ENCODE measurements at regions not wholly inside any gene's neighbourhood (a gene's known extent, or its start where the extent isn't known, plus 50 kb on each side); places are given as distances from the start of the nearest gene placed in this dataset.

DNA sequence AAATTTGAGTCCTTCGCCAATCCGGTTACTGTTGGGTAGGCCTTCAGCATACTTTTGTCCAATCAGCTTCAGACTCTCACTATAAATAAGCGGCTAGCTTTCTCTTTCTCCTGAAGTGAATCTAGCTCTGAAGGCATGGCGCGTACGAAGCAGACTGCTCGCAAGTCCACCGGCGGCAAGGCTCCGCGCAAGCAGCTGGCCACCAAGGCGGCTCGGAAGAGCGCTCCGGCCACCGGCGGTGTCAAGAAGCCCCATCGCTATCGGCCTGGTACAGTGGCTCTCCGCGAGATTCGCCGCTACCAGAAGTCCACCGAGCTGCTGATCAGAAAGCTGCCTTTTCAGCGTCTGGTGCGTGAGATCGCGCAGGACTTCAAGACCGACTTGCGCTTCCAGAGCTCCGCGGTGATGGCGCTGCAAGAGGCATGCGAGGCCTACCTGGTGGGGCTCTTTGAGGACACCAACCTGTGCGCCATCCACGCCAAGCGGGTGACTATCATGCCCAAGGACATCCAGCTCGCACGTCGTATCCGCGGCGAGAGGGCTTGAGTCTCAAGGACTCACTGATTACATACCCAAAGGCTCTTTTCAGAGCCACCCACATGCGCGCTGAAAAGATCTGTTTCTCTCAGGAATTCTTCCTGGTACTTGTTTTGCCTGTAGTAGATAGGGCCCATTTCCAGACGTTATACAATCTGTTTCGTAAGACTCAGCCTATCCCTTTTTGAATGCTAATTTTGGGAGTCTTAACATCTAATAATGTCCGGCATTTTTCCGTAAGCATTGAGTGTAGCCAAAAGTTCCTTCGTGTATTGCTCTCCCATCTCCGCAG lies 102.0 kb downstream of the OR2B2 start:
- peak overlapping the region; percentile 50 for H3K18ac ChIP-seq (ENCODE audit: low read depth, low read length)
- peak overlapping the region; percentile 58 for H3K4me3 ChIP-seq (ENCODE audit: insufficient read depth, low read depth, low read length)
- intact Hi-C loops (cut with micrococcal nuclease) (loop anchor here (5.0 kb wide), 1 partner anchor 663 kb away; a partner anchor contains a TSS), in situ Hi-C loops (cut with MboI; ENCODE audit: low sequenced_read_pairs) (loop anchor here (5.0 to 25.0 kb wide), 4 partner anchors 82 to 1775 kb away; a partner anchor contains a TSS), dilution Hi-C loops (cut with HindIII; ENCODE audit: low sequenced_read_pairs, unreplicated experiment) (no loop called here)
- H2BK20ac ChIP-seq (ENCODE audit: low read depth, low read length) = no peak overlapping the region
- H3K9me3 ChIP-seq (ENCODE audit: control insufficient read depth, insufficient read depth, low read length) = no peaks in the 10 kb centered on the region
- peak overlapping the region; percentile 95 for H3K4me2 ChIP-seq (ENCODE audit: low read depth, low read length)
- H3K56ac ChIP-seq (ENCODE audit: extremely low read depth, insufficient read depth, low read length) = peak overlapping the region; percentile 74; the same call in 1 of the 2 replicates
- peak overlapping the region; percentile 40 for H3K23ac ChIP-seq (ENCODE audit: low read depth, low read length)
- no peak overlapping the region for H2BK120ac ChIP-seq (ENCODE audit: low read depth, low read length)
- peaks cover 4% of the 10 kb centered on the region; the same call in 1 of the 2 replicates for H3K9me1 ChIP-seq (ENCODE audit: insufficient read depth, low read length)
- no peak overlapping the region for H2AK5ac ChIP-seq (ENCODE audit: low read depth, low read length)
- no peaks in the 10 kb centered on the region for H3K27me3 ChIP-seq (ENCODE audit: control insufficient read depth, insufficient read depth, low read length)
- TF ChIP-seq, protein P1, sequence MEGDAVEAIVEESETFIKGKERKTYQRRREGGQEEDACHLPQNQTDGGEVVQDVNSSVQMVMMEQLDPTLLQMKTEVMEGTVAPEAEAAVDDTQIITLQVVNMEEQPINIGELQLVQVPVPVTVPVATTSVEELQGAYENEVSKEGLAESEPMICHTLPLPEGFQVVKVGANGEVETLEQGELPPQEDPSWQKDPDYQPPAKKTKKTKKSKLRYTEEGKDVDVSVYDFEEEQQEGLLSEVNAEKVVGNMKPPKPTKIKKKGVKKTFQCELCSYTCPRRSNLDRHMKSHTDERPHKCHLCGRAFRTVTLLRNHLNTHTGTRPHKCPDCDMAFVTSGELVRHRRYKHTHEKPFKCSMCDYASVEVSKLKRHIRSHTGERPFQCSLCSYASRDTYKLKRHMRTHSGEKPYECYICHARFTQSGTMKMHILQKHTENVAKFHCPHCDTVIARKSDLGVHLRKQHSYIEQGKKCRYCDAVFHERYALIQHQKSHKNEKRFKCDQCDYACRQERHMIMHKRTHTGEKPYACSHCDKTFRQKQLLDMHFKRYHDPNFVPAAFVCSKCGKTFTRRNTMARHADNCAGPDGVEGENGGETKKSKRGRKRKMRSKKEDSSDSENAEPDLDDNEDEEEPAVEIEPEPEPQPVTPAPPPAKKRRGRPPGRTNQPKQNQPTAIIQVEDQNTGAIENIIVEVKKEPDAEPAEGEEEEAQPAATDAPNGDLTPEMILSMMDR (conservative IDR thresholded peaks at IDR 0.05; ENCODE audit: low read depth, low read length) = 0 out of 2 replicates have a peak, but pooled peaks have one; percentile 16
- peak; percentile 99 for TF ChIP-seq POLR2A (IDR thresholded peaks at IDR 0.05; ENCODE audit: low read depth, low read length)
- peak; percentile 8; the same call in 1 of the 2 replicates for TF ChIP-seq RFX5 (IDR thresholded peaks at IDR 0.05; ENCODE audit: low read depth, low read length)
- TF ChIP-seq CEBPB (IDR thresholded peaks at IDR 0.05; ENCODE audit: low read depth, low read length) = peak; percentile 23; the same call in 1 of the 2 replicates
- no peak for TF ChIP-seq BHLHE40 (IDR thresholded peaks at IDR 0.05; ENCODE audit: low read depth, low read length)
- ATAC-seq (ENCODE audit: low read depth) (peak; percentile 52), DNase-seq (peak; percentile 98)
- H3K27ac ChIP-seq (ENCODE audit: insufficient read depth, low read length) = peak overlapping the region; percentile 87
- H4K5ac ChIP-seq (ENCODE audit: low read depth, low read length) = peak overlapping the region; percentile 29
- H2AFZ ChIP-seq (replicated peaks; ENCODE audit: low read length, poor library complexity) = peak overlapping the region; percentile 87
- H2BK5ac ChIP-seq (ENCODE audit: low read depth, low read length, poor library complexity, severe bottlenecking) = peak overlapping the region; percentile 61
- ChIA-PET CTCF (interaction anchor here (0.5 to 1.7 kb wide), 3 partner anchors 14 to 1682 kb away, joined by 3 to 6 read pairs (median 5); no protein-coding TSS in a partner anchor), POLR2A (ENCODE audit: unreplicated experiment) (interaction anchor here (0.6 to 1.3 kb wide), 8 partner anchors 8 to 1777 kb away, joined by 3 to 8 read pairs (median 3); a partner anchor contains a TSS)
- H4K20me1 ChIP-seq (ENCODE audit: insufficient read depth, low read length) = no peaks in the 10 kb centered on the region
- 0 out of 2 replicates have a peak overlapping the region, but pooled peaks have one; percentile 23 for H4K91ac ChIP-seq (ENCODE audit: insufficient read depth, low read depth, low read length)
- peak overlapping the region; percentile 89 for H3K9ac ChIP-seq (ENCODE audit: low read depth, low read length)
- no peaks in the 10 kb centered on the region for H3K36me3 ChIP-seq (ENCODE audit: control insufficient read depth, insufficient read depth, low read length)
- BruUV-seq (replicated peaks) = TSS peak; percentile 66
- peak overlapping the region; percentile 39; the same call in 1 of the 2 replicates for H3K4ac ChIP-seq (ENCODE audit: low read depth, low read length)
- H2AK9ac ChIP-seq (replicated peaks; ENCODE audit: low read depth, low read length, poor library complexity) = peak overlapping the region; percentile 18
- H3K14ac ChIP-seq (replicated peaks; ENCODE audit: low read depth, low read length) = peak overlapping the region; percentile 24; the same call in 1 of the 2 replicates
- no peak overlapping the region for H2BK15ac ChIP-seq (ENCODE audit: low read depth, low read length)
- H3K4me1 ChIP-seq (ENCODE audit: control insufficient read depth, insufficient read depth, low read length) = peaks cover 3% of the 10 kb centered on the region
- peak overlapping the region; percentile 3 to 16; a peak in 1 of 4 replicates for H4K8ac ChIP-seq (ENCODE audit: low read depth in 2 of 2, low read length in 2 of 2)
- WGBS, 2 experiments (ENCODE audit: extremely low coverage in 2 of 2, insufficient read length in 1 of 2) = 0% methylated on average over 24 of the region's 51 CpGs; no CpG with 5 or more reads in 1 of the 2 experiments
- H3K79me1 ChIP-seq (ENCODE audit: low read depth in 1 of 2, low read length in 2 of 2) = no peaks in the 10 kb centered on the region

Measured in IMR-90 (cell line).